HUDEP-2 (cell line): ENCODE measurements at regions not wholly inside any gene's neighbourhood (a gene's known extent, or its start where the extent isn't known, plus 50 kb on each side); places are given as distances from the start of the nearest gene placed in this dataset.

Experiments
- DNase-seq, 76 experiments: peaks; one replicate each; lab custom pipeline; 2025; ENCODE audit not compliant: unreplicated experiment in 76 of 76; lab: John Stamatoyannopoulos, UW

DNA sequence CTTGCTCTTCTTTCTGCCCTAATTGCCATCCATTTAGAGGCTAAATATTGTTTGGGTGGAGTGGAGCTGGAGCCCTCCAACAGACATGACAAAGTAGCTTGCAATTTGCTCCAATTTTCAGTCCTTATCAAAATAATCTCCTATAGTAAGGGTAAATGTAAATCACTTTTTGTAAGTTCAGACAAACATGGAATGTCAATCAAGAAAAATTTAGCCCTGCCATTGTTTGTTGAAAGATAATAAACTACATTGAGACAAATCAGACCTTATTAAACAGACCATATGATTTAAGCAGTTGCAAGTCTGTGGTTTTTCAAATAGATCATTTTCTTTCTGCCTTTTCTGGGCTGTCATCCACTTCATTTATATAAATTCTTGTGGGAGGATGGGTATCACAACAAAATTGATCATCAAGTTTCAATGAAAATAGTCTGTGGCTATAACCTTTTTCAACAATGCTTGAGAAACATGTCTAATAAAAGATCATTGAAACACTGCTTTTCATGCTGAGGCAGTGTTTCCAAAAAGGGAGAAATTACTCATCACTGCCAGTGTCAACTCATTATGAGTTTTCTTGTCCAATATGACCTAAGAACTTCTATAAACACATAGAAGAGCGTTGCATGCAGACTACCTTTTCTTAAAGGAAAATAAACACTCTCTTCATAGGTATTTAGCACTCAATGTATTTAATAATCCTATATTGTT, 1152.0 kb upstream of the B3GALT2 start:
- peak in 1 of 76 experiments; percentile 10 for DNase-seq

DNA sequence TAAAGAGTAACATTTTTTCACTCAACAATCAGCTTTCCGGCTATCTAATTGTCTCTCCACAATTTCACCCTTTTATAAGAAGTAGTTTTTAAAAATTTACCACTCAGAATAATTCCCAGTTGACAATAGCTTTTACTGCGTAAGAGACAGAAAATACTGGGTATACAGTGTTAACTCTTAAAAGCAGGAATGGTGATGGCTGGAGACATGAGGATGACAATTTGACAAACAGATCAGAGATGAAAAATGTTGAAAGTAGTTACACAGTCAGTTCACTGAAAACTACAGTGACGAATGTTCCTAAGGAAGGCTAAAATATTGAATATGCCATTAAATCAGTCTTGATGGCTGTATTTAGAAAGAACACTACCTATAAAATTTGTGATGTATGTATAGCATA, 1146.8 kb upstream of the B3GALT2 start:
- DNase-seq: no peak

GRCh38 chr1:194331758-194332157, 1145.3 kb upstream of the B3GALT2 start:
- DNase-seq: no peak

DNA sequence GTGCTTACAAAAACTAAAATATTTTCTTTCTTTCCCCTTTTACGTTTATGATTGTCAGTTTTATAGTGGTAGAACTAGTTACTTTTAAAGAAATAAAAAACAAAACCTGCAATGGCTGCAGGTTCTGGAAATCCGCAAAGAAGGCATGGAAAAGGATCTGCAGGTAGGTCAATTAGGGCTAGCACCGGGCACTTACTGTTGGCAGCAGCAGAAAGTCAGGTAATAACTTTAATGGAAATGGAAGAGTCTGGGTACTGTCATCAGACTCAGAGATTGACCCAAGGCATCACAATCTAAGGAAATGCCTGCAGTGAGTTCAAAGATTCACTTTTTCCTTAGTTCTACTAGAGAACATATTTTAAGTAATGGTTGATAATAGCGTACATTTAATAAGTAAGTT, 1136.3 kb upstream of the B3GALT2 start:
- DNase-seq: no peak

DNA sequence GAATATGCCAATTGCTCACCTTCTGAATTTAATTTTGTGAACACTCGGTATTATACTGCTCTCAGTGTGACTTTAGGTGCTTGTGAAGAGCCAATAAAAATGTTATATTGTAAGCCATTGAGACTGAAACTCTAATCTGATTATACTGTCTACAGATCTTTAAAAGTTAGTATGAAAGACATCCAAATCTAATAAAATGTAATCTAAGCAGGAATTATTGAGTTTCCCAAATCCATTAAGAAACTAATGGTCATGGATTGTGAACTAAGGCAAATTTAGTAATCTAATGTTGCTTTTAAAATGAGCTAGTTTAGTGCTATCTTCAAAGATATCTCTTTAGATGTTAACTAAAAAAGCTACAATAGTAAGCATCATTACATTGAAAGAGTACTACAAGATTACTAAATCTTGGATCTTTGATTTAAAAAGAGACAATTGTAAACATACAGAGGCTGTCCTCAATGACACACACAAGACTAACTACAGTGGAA, 1132.4 kb upstream of the B3GALT2 start:
- no peak for DNase-seq

- no peak for DNase-seq
Observed at GRCh38 chr1:194309697-194310096, 1123.3 kb upstream of the B3GALT2 start.

DNA sequence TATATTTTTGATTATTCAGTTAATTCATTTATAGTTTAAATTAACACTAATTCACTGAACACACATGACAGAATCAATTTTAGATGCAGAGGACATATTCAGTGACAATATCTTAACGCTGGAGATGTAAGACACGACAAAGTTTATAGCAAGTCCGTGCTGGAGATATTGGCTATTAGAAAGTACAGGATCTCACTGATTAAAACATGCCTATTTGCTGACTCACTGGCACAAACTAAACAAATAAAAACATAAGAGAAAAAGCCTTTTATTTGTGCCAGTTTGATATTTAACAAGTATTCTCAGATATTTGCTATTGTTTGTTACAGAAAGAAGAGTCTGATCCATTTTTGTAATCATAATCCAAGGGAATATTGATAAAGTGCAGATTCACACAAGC, 1122.9 kb upstream of the B3GALT2 start:
- no peak for DNase-seq

DNA sequence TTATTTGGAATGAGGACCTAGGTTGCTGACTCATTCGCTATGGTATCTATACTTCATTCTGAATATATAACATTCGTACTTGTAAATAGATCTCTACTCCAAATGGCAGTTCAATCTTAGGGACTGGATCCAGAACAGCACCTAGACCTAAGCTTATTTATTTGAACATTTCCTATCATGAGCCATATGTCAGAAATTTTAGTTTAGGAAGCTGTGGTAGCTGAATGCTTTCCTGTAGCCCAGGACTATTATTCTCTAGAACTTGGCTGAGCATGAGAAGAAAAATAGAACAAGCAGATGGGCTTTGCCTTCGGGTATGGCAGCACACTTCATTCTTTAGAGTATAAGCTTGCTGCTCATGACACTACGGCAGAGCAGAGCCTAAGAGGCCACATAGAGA, 1114.4 kb upstream of the B3GALT2 start:
- no peak for DNase-seq

- no peak for DNase-seq
Observed at GRCh38 chr1:194300340-194300739, 1113.9 kb upstream of the B3GALT2 start.

GRCh38 chr1:194298007-194298598, 1111.7 kb upstream of the B3GALT2 start:
- peak in 1 of 76 experiments; percentile 10 for DNase-seq

DNA sequence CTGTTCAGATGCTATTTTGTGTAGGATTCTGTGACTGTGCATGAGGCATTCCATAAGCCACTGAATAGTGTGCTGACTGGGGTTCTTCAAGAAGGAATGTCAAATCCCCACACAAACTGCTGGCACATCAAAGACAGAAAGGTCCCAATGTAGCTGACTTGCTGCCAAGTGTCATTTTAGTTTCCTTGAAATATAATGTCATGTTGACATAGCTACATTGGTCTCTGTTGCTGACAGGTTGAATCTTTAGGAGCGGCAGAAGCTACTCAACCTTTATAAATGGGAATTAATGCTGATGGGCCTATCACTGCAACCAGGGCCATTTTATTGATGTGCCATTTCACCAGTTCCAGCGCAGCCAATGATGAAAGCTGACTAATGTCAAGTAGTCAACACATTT, 1110.7 kb upstream of the B3GALT2 start:
- no peak for DNase-seq

DNA sequence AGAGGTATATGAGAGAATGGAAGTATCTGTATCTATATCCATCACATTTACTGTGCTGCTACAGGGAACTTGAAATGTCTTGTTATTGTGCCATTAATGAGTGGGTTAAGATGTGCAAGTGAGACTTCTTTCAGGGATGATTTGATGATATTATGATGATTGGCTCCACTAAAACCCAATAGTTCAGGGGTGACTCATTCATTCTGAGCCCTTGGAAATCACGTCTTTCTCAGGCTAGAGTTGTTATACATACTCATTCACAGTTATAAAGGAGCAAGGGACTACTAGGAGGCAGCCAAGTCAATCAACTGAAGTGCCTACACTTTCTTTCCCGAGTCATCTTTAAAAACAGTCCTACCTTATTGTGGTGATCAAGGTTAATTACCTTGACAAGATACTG, 1109.8 kb upstream of the B3GALT2 start:
- DNase-seq: no peak

- DNase-seq: peak in 20 of 76 experiments; percentile 1 to 40 (median 7)
Observed at GRCh38 chr1:194295685-194296084, 1109.3 kb upstream of the B3GALT2 start.

GRCh38 chr1:194293851-194294405, 1107.5 kb upstream of the B3GALT2 start:
- DNase-seq: no peak

DNA sequence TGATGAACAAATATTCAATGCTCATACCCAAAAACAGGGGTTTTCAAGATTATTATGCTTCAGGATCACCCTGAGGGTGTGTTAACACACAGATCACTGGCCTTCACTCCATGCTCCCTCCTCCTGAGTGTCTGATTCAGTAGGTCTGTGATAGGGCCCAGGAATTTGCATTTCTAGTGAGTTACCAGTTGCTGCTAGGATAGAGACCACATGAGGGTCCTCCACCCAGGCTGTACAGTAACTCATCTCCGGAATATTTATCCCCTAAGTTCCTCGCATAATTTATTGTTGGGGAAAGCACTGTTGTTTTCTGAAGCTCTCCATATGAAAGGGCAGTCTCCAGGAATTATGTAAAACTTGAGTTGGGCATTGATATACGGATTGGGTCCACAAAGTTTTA, 1106.6 kb upstream of the B3GALT2 start:
- DNase-seq: no peak

GRCh38 chr1:194289569-194290266, 1103.3 kb upstream of the B3GALT2 start:
- no peak for DNase-seq

DNA sequence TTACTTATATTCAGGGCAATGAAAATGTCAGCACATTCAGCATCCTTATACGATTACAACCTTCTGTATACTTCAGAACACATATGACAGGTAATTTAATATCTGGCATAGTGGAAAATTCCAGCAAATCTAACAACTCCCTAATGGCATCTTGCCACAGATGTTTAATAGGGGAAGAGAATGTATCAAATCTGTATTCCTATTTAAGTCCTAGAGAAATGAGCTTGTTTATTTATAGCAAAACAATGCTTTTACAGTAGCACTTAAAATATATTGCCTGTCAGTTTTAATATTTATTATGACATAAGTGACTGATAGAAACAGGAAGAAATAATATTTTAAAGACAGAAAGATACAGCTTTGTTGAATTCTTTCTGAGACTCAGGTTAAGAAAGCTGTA, 1101.8 kb upstream of the B3GALT2 start:
- no peak for DNase-seq

- DNase-seq: no peak
Observed at GRCh38 chr1:194281376-194281775, 1095.0 kb upstream of the B3GALT2 start.

DNA sequence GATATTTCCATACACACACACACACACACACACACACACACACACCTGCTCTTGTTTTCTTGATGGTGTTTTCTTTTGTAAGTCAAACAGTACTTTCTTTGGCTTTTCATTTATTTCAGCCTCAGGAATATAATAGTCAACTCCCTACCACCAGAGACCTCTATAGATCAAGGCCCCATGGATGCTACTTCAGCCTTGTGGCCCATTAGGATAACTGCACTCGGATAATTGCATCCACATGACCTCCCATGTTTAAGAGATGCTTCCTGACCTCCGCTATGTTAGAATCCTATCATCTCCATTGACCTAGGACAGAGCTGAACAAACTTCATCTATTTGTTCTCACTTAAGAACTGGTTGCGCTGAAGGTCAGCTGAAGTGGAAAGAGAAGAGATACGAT, 1094.0 kb upstream of the B3GALT2 start:
- no peak for DNase-seq

DNA sequence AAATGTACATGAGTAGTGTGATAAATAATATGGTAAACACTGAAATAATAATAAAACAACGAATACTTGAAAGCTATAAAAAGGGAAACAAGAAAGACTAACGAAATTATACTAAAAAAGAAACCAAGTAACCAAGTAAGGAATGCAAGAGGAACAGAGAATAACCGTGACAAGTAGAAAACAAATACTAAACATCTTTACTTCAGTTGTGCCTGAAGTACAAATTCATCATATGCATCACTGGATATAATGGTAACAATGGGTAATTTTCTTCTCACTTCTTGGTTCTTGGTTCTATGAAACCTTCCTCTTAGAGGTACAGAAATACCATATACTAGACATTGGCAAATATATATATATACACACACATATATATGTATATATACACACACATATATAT, 1093.6 kb upstream of the B3GALT2 start:
- DNase-seq: no peak

- DNase-seq: no peak
Observed at GRCh38 chr1:194277927-194278326, 1091.5 kb upstream of the B3GALT2 start.

DNA sequence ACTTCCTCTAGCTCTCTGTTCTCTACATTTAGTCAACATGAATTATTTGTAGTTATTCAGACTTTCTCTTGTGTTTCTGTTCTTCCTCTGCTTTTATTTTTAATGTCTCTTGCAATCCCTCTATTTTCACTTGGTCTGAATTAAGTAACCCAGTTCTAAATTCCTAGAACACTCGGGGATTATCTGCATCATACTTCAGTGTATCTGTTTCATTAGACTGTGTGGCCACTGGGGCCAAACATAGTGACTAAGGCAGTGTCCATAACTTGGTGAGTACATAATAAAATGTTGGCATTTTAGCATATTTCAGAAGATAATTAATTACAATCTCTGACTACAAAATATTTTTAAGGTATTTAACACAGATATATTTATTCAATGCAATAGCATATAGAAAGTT, 1087.2 kb upstream of the B3GALT2 start:
- no peak for DNase-seq
